ENCODE measurements at regions not wholly inside any gene's neighbourhood (a gene's known extent, or its start where the extent isn't known, plus 50 kb on each side); places are given as distances from the start of the nearest gene placed in this dataset.

DNA sequence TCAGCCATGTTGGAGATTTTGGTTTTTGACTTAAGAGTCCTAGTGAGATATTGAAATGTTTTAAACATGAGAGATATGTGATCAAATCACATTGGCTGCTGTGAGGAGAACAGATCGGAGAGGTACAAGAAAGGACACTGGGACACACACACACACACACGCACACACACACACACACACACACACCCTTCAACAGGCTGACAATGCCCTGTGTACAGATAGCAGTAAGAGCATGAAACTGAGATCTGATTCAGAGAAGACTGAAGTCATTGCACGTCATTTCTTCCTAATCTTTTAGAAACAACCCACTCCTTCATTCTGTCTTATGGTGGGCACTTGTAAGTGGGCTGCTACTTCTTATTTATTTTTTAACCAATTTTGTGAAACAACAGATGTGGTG is 200.5 kb upstream of the E2F8 start:
- WGBS, 2 donors = 89% methylated on average over 3 of the region's 3 CpGs
- TF ChIP-seq POLR2A (IDR thresholded peaks at IDR 0.05) = no peak
- TF ChIP-seq, protein P1, sequence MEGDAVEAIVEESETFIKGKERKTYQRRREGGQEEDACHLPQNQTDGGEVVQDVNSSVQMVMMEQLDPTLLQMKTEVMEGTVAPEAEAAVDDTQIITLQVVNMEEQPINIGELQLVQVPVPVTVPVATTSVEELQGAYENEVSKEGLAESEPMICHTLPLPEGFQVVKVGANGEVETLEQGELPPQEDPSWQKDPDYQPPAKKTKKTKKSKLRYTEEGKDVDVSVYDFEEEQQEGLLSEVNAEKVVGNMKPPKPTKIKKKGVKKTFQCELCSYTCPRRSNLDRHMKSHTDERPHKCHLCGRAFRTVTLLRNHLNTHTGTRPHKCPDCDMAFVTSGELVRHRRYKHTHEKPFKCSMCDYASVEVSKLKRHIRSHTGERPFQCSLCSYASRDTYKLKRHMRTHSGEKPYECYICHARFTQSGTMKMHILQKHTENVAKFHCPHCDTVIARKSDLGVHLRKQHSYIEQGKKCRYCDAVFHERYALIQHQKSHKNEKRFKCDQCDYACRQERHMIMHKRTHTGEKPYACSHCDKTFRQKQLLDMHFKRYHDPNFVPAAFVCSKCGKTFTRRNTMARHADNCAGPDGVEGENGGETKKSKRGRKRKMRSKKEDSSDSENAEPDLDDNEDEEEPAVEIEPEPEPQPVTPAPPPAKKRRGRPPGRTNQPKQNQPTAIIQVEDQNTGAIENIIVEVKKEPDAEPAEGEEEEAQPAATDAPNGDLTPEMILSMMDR (IDR thresholded peaks at IDR 0.05) = no peak

DNA sequence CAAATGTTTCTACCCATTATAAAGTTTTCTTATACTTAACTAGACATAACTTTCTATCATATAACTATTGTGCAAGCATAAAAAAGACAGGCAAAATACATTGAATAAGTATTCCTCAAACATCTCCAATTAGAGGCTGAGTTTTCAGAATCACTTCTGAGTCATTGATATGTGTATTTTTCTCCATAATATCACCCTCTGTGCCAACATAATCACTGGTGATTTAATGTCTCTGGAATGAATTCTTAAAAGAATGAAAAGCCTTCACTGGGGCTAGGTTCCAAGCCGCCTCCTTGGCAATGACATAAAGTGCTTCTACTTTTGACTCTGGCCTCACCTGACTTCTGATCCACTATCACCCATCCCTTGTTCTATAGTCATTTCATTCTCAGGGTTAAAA is 197.0 kb upstream of the E2F8 start:
- 32 to 52% methylated on average over 1 of the region's 1 CpG for WGBS, 2 donors
- intact Hi-C loops (cut with DNase I; ENCODE audit: low total_unique reads) = no loop called here
- no peak overlapping the region for H3K4me3 ChIP-seq (ENCODE audit: low read depth, poor library complexity, severe bottlenecking)
- TF ChIP-seq, protein P1 (IDR thresholded peaks at IDR 0.05) = no peak
- no peak for TF ChIP-seq POLR2A (IDR thresholded peaks at IDR 0.05)
- no peak for DNase-seq (ENCODE audit: low spot score in 2 of 2)

More for the DNA sequence above, 200.5 kb upstream of the E2F8 start:
- no peak overlapping the region for H3K4me3 ChIP-seq (ENCODE audit: low read depth, poor library complexity, severe bottlenecking)
- no peak for DNase-seq (ENCODE audit: low spot score in 2 of 2)
- intact Hi-C loops (cut with DNase I; ENCODE audit: low total_unique reads) = no loop called here

DNA sequence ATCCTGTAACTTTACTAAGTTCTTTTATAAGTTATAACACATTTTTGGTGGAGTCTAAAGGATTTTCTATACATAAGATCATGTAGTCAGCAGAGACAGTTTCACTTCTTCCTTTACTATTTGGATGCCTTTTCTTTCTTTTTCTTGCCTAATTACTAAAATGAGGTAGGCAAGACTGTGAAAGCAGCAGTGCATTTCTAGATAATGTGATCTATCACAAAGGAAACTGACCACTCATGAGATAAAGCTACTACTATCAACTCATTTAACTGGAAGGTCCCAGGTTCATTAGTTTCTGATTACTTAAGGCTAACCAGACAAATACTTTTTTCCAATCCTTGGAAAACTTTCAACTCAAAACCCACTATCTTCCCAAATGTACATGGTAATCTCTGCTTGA is 196.2 kb upstream of the E2F8 start:
- intact Hi-C loops (cut with DNase I; ENCODE audit: low total_unique reads) = no loop called here
- TF ChIP-seq, protein P1 (IDR thresholded peaks at IDR 0.05) = no peak
- TF ChIP-seq POLR2A (IDR thresholded peaks at IDR 0.05) = no peak
- H3K4me3 ChIP-seq (ENCODE audit: low read depth, poor library complexity, severe bottlenecking) = no peak overlapping the region
- no peak for DNase-seq (ENCODE audit: low spot score in 2 of 2)

DNA sequence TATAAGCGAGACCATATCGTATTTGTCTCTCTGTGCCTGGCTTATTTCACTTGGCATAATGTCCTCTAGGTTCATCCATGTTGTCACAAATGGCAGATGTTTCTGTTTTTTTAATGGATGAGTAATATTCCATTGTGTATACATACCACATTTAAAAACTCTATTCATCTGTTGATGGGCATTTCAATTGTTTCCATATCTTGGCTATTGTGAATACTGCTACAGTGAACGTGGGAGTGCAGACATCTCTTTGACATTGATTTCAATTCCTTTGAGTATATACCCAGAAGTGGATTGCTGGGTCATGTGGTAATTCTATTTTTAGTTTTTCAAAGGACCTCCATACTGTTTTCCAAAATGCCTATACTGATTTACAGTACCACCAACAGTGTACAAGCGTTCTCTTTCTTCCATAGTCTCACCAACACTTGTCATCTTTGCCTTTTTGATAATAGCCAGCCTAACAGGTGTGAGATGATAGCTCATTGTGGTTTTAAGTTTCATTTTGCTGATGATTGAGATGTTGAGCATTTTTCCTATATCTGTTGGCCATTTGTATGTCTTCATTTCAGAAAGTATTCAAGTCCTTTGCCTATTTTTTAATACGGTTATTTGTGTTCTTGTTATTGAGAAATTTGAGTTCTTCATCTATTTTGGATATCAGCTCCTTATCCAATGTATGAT is 194.7 kb upstream of the E2F8 start:
- DNase-seq (ENCODE audit: low spot score in 2 of 2) = no peak
- 86 to 89% methylated on average over 5 of the region's 5 CpGs for WGBS, 2 donors
- TF ChIP-seq POLR2A (IDR thresholded peaks at IDR 0.05) = no peak
- TF ChIP-seq, protein P1 (IDR thresholded peaks at IDR 0.05) = no peak
- no peak overlapping the region for H3K4me3 ChIP-seq (ENCODE audit: low read depth, poor library complexity, severe bottlenecking)
- intact Hi-C loops (cut with DNase I; ENCODE audit: low total_unique reads) = no loop called here

DNA sequence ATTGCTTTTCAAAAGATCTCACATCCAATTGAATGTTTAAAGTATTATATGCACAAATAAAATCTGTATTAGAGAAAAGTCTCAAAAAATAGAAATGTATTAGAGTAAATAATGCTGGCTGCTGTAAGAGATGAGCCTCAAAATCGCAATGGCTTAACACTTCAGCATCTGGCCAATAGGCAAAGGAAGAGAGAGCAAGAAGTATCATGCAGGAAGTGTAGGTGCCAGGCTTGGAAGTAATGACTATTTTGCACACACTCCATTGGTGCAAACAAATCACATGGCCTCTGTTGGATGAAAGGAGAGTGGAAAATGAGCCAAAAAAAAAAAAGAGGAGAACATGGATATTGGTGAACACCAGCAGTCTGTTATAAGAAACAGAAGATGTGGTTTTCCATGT is 193.0 kb upstream of the E2F8 start:
- no peak overlapping the region for H3K4me3 ChIP-seq (ENCODE audit: low read depth, poor library complexity, severe bottlenecking)
- 45 to 83% methylated on average over 1 of the region's 1 CpG for WGBS, 2 donors
- TF ChIP-seq, protein P1 (IDR thresholded peaks at IDR 0.05) = no peak
- no peak for TF ChIP-seq POLR2A (IDR thresholded peaks at IDR 0.05)
- intact Hi-C loops (cut with DNase I; ENCODE audit: low total_unique reads) = no loop called here
- no peak for DNase-seq (ENCODE audit: low spot score in 2 of 2)

DNA sequence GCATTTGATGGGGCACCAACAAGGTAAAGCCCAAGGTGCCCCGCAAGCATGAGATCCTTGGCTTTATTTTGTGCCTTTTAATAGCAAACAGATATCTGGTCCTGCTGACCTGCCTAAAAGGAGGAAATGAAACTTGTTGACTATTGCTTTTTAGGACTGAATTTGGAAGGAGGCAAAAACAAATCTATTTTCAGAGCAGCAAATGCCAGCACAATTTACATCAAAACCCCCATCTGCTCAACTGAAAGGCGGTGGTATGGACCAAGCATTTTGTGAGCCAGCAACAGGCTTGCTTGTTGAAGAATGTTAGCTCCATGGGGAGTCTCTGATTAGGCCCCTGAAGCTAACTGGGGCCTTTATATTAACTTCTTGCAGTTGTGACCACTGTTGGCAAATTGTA is 192.6 kb upstream of the E2F8 start:
- H3K4me3 ChIP-seq (ENCODE audit: low read depth, poor library complexity, severe bottlenecking) = no peak overlapping the region
- 84 to 90% methylated on average over 2 of the region's 2 CpGs for WGBS, 2 donors
- no peak for DNase-seq (ENCODE audit: low spot score in 2 of 2)
- intact Hi-C loops (cut with DNase I; ENCODE audit: low total_unique reads) = no loop called here
- no peak for TF ChIP-seq POLR2A (IDR thresholded peaks at IDR 0.05)
- TF ChIP-seq, protein P1 (IDR thresholded peaks at IDR 0.05) = no peak
